Breast epithelium (tissue), 3 donors: ENCODE measurements at regions not wholly inside any gene's neighbourhood (a gene's known extent, or its start where the extent isn't known, plus 50 kb on each side); places are given as distances from the start of the nearest gene placed in this dataset.

ENCODE experiments used
- POLR2A ChIP-seq: fragments of 450-650 bp; IDR thresholded peaks from one replicate; pipeline ENCODE4 v1.6.1; 2016; ENCODE audit warnings: antibody characterized with exemption, mild to moderate bottlenecking, moderate library complexity
- TF ChIP-seq, protein P1 (sequence below), 3 donors: fragments of 450-650 bp; IDR thresholded peaks; one replicate each; pipeline ENCODE4 v1.5.1; 2016 to 2017; ENCODE audit warnings: antibody characterized with exemption in 3 of 3, mild to moderate bottlenecking in 3 of 3, moderate library complexity in 3 of 3

DNA sequence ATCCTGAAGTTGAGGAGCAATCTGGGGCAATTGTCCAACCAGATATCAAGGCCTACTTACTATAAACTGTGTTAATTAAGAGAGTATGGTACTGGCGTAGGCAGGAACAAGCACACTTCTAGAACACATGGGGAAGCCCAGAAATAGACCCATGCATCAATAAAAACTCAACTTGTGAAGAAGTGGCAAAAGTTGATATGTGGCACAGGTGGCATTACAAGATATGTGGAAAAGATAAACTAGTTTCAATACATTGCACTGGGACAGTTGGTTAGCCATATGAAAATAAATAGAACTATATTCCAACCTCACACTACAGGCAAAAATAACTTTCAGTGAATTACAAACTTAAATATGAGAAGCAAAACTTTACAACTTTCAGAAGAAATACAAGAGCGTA, 828.7 kb upstream of the LRRN3 start:
- TF ChIP-seq, protein P1, sequence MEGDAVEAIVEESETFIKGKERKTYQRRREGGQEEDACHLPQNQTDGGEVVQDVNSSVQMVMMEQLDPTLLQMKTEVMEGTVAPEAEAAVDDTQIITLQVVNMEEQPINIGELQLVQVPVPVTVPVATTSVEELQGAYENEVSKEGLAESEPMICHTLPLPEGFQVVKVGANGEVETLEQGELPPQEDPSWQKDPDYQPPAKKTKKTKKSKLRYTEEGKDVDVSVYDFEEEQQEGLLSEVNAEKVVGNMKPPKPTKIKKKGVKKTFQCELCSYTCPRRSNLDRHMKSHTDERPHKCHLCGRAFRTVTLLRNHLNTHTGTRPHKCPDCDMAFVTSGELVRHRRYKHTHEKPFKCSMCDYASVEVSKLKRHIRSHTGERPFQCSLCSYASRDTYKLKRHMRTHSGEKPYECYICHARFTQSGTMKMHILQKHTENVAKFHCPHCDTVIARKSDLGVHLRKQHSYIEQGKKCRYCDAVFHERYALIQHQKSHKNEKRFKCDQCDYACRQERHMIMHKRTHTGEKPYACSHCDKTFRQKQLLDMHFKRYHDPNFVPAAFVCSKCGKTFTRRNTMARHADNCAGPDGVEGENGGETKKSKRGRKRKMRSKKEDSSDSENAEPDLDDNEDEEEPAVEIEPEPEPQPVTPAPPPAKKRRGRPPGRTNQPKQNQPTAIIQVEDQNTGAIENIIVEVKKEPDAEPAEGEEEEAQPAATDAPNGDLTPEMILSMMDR (IDR thresholded peaks at IDR 0.05) = no peak
- TF ChIP-seq POLR2A = no peak
